GM23248 (cell line): ENCODE measurements at regions not wholly inside any gene's neighbourhood (a gene's known extent, or its start where the extent isn't known, plus 50 kb on each side); places are given as distances from the start of the nearest gene placed in this dataset.

Source experiments
- EZH2 ChIP-seq: fragments of 200-600 bp; sonication (generic); IDR thresholded peaks from 2 replicates; pipeline ENCODE4 v1.6.1; 2018; ENCODE audit warnings: antibody characterized with exemption, mild to moderate bottlenecking; ENCODE audit not compliant: insufficient read depth, poor library complexity, severe bottlenecking
- EZH2phosphoT487 ChIP-seq: fragments of 200-600 bp; sonication (generic); IDR thresholded peaks from 2 replicates; pipeline ENCODE4 v1.6.1; 2018; ENCODE audit warnings: antibody characterized with exemption, moderate library complexity, mild to moderate bottlenecking, low read depth; ENCODE audit not compliant: insufficient read depth

GRCh38 chr13:74930402-74931165 is 551.4 kb downstream of the TBC1D4 start:
- TF ChIP-seq EZH2 (no peak), EZH2phosphoT487 (no peak)
